ENCODE measurements at regions not wholly inside any gene's neighbourhood (a gene's known extent, or its start where the extent isn't known, plus 50 kb on each side); places are given as distances from the start of the nearest gene placed in this dataset.

GRCh38 chr1:101697072-101697471 is 299.7 kb downstream of the OLFM3 start:
- ChIA-PET POLR2A (no interaction called here), CTCF (interaction anchor here (1.2 kb wide), 1 partner anchor 12 kb away, joined by 3 read pairs; no protein-coding TSS in a partner anchor)
- no peaks in the 10 kb centered on the region for H3K27me3 ChIP-seq (ENCODE audit: control insufficient read depth in 2 of 2, insufficient read depth in 2 of 2, low read length in 2 of 2)
- H3K79me2 ChIP-seq (ENCODE audit: control insufficient read depth, insufficient read depth, low read length): no peaks in the 10 kb centered on the region
- H3K9me3 ChIP-seq (replicated peaks; ENCODE audit: control insufficient read depth, insufficient read depth, low read length): no peaks in the 10 kb centered on the region
- BruUV-seq (replicated peaks): no TSS peak
- H3K4me2 ChIP-seq (ENCODE audit: insufficient read depth, low read length): no peak overlapping the region
- intact Hi-C loops (cut with micrococcal nuclease) (no loop called here), dilution Hi-C loops (cut with MboI; ENCODE audit: extremely low pct_ligation_motif_present, low sequenced_read_pairs) (no loop called here)
- FAIRE-seq: no peak
- DNase-seq (ENCODE audit: low read depth, low spot score): peak; percentile 5
- H2AFZ ChIP-seq (ENCODE audit: low read depth, low read length): no peak overlapping the region
- H3K9me1 ChIP-seq (replicated peaks; ENCODE audit: control insufficient read depth, extremely low read depth, insufficient read depth, low read length): no peaks in the 10 kb centered on the region
- no peak overlapping the region for H3K27ac ChIP-seq (ENCODE audit: insufficient read depth, low read depth, low read length)
- H3K36me3 ChIP-seq (ENCODE audit: control insufficient read depth in 2 of 2, extremely low read depth in 1 of 2, insufficient read depth in 2 of 2, low read length in 2 of 2): no peaks in the 10 kb centered on the region
- no peak overlapping the region for H3K9ac ChIP-seq (replicated peaks; ENCODE audit: extremely low read depth, insufficient read depth, low read length)
- no peaks in the 10 kb centered on the region for H4K20me1 ChIP-seq (replicated peaks; ENCODE audit: control insufficient read depth, extremely low read depth, insufficient read depth, low read length)
- no peaks in the 10 kb centered on the region for H3K4me1 ChIP-seq (ENCODE audit: control insufficient read depth, extremely low read depth, insufficient read depth, low read length)
- TF ChIP-seq POLR2AphosphoS5 (IDR thresholded peaks at IDR 0.05; ENCODE audit: insufficient read depth, low read depth, low read length) (no peak), FOS (IDR thresholded peaks at IDR 0.05; ENCODE audit: borderline replicate concordance, insufficient read depth, low read length) (no peak), POLR2A (IDR thresholded peaks at IDR 0.05; ENCODE audit: low read depth, low read length) (no peak), MYC (IDR thresholded peaks at IDR 0.05; ENCODE audit: low read depth, low read length) (no peak), GATA2 (IDR thresholded peaks at IDR 0.05; ENCODE audit: insufficient read depth, insufficient read length, low read depth, low read length) (no peak), EZH2 (IDR thresholded peaks at IDR 0.05; ENCODE audit: borderline replicate concordance, low read depth, low read length, severe bottlenecking) (no peak), CTCF (IDR thresholded peaks at IDR 0.05; ENCODE audit: extremely low read depth in 1 of 2, insufficient read depth in 1 of 2, low read depth in 1 of 2, low read length in 2 of 2) (no peak), JUN (IDR thresholded peaks at IDR 0.05; ENCODE audit: borderline replicate concordance, insufficient read depth, insufficient read length, low read depth) (no peak), MAX (IDR thresholded peaks at IDR 0.05; ENCODE audit: insufficient read depth, insufficient read length) (no peak)
- no peak overlapping the region for H3K4me3 ChIP-seq (replicated peaks in 1 of 3; ENCODE audit: insufficient read depth in 1 of 3, low read depth in 1 of 3, low read length in 3 of 3)
